Right cardiac atrium (tissue), 5 donors: ENCODE measurements at regions not wholly inside any gene's neighbourhood (a gene's known extent, or its start where the extent isn't known, plus 50 kb on each side); places are given as distances from the start of the nearest gene placed in this dataset.

Experiments used
- ATAC-seq, 2 donors: fragments of 200-7000 bp; cut with Tn5 transposase; one replicate each; pipeline versions ENCODE4 v1.8.0 to v1.9.1; 2020; ENCODE audit warnings: moderate library complexity in 2 of 2, mild to moderate bottlenecking in 1 of 2
- DNase-seq, 3 donors: peaks; one replicate each; pipeline ENCODE4 v3.0.0-alpha.2; 2020
- H3K27ac ChIP-seq: one replicate; pipeline ENCODE4 v1.5.1; 2013; ENCODE audit warnings: mild to moderate bottlenecking, low read length, control low read depth, moderate library complexity
- H3K27me3 ChIP-seq: one replicate; pipeline ENCODE4 v1.6.1; 2013; ENCODE audit not compliant: control insufficient read depth, insufficient read depth
- H3K4me1 ChIP-seq: one replicate; pipeline ENCODE4 v1.6.1; 2013; ENCODE audit warnings: low read length; ENCODE audit not compliant: control insufficient read depth, insufficient read depth
- H3K4me3 ChIP-seq: one replicate; pipeline ENCODE4 v1.5.1; 2013; ENCODE audit warnings: low read length, control low read depth
- H3K9me3 ChIP-seq: one replicate; pipeline ENCODE4 v1.6.1; 2013; ENCODE audit warnings: low read length; ENCODE audit not compliant: control insufficient read depth
- WGBS: extraction: QIAGEN DNeasy Blood & Tissue Kit; methylation state at CpG from one replicate; pipeline ENCODE4 v1.1.7; 2013; 5-methylcytosine and 5-hydroxymethylcytosine counted together
- intact Hi-C, 4 donors: fragments of 100-400 bp; cut with DNase I; formaldehyde crosslinking; loops; one replicate each; pipeline versions ENCODE4 v1.11.0 to v1.14.0; 2022 to 2023
- donor health status: healthy with polysubstance abuse.
- donor health status: DM: no; HTN: yes; CAD: no.
- donor health status: DM: no; HTN: no; CAD: no.
- donor health status: DM: no; HTN: yes; CAD: no; lungs with severe emphysema.
- donor health status: DM: yes; HTN: yes; CAD: no.

DNA sequence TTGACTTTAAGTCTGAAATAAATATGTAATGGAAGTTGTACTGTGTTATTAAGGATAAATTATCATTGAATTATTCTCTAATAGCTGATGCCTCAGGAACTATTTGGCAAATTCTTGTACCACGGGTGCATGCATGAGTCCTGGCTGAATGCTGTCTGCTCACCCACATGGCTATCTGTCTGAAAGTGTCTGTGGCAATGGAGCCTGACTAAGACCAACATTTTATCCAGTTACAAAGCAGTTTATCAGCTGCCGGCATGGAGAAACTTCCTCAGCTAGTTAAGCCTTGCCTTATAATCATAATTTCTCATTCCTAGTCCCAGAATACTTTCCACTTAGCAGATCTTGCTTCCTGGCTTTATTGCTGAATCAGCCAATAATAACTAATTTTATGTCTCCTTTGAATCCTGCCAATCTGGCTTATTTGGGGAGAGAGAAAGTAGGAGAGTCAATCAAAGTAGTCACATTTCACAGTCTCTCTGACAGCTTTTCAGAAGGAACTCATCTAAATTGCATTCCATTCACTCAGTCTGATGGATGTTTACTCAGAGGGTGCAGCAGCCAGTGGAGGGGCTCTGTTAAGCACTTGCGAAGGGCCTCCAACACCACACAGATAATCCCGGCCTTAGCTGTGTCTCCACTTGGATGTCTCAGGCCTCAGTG, 280.6 kb upstream of the CLEC14A start:
- intact Hi-C loops, result no loop called here
- Histone ChIP-seq H3K4me3 (no peak overlapping the region), H3K9me3 (no peaks in the 10 kb centered on the region), H3K27me3 (no peaks in the 10 kb centered on the region), H3K27ac (no peak overlapping the region), H3K4me1 (no peaks in the 10 kb centered on the region)
- DNase-seq (no peak), ATAC-seq (no peak)
- WGBS, result 48% methylated on average over 4 of the region's 4 CpGs

DNA sequence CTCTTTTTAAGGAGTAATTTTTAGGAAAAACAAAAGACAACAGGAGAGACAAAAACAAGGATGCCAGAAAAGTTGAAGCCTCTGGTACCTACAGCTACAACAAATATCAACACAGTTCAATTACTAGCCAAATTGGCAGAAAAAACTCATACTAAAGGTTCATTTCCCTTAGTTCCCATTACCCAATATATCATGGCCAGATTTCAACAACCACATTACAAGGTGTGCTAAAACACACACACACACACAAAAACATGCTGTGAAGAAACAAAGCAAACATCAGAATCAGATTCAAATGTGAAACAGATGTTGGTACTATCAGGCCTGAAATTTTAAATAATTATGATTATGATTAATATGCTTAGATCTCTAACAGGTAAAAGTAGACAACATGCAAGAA, 272.7 kb upstream of the CLEC14A start:
- Histone ChIP-seq H3K27me3 (no peaks in the 10 kb centered on the region), H3K4me1 (no peaks in the 10 kb centered on the region), H3K27ac (no peak overlapping the region), H3K4me3 (no peak overlapping the region), H3K9me3 (no peaks in the 10 kb centered on the region)
- no peak for DNase-seq
- no peak for ATAC-seq
- intact Hi-C loops, result no loop called here

DNA sequence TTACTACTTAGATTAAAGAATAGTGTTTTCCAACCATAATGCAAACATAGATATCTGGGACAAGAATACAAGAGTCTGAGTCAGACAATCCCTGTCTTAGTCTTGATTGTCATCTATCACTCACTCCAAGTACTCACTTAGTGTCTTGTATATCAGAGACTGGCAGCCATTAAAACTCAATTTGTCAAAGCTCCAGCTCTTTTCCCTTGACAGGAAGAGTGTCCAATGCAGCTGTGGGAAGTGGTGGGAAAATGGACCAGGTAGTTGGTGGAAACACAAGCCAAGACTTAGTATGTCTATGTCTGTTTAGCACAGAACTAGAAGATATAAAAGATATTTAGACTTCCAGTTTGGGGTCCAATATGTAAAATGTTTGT, 271.6 kb upstream of the CLEC14A start:
- ATAC-seq, result no peak
- Histone ChIP-seq H3K27me3 (no peaks in the 10 kb centered on the region), H3K4me1 (no peaks in the 10 kb centered on the region), H3K4me3 (no peak overlapping the region), H3K27ac (no peak overlapping the region), H3K9me3 (no peaks in the 10 kb centered on the region)
- intact Hi-C loops, result no loop called here
- DNase-seq, result no peak

DNA sequence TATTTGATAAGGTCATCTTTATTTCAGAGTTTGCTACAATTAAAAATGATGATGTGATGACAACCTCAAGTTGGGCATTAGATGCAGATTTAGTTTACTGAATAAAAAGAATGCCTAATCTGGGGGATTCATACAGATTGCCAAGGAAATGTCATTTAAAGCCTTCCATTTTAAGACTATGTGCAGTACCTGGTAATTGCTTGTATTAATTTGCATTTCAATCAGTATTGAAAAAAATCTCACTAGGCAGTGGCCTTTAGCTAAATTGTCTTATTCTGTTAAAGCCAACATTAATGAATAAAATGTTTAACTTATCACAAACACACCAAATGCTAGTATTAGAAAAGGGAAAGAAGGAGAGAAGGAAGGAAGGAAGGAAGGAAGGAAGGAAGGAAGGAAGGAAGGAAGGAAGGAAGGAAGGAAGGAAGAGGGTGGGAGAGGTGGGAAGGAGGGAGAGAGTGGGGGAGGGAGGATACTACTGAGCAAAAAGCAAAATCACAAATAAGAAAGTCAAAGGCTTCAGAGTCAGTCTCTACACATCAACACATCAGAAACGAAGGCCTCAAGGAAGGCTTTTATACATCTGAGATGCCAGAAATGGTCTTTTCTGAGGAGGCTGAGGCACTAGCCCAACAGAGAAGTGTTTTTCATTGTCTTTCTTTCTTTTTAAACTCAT, 271.1 kb upstream of the CLEC14A start:
- Histone ChIP-seq H3K4me1 (no peaks in the 10 kb centered on the region), H3K9me3 (no peaks in the 10 kb centered on the region), H3K27me3 (no peaks in the 10 kb centered on the region), H3K4me3 (no peak overlapping the region), H3K27ac (no peak overlapping the region)
- DNase-seq, result no peak
- WGBS, result 76% methylated on average over 1 of the region's 1 CpG
- intact Hi-C loops, result no loop called here
- no peak for ATAC-seq

DNA sequence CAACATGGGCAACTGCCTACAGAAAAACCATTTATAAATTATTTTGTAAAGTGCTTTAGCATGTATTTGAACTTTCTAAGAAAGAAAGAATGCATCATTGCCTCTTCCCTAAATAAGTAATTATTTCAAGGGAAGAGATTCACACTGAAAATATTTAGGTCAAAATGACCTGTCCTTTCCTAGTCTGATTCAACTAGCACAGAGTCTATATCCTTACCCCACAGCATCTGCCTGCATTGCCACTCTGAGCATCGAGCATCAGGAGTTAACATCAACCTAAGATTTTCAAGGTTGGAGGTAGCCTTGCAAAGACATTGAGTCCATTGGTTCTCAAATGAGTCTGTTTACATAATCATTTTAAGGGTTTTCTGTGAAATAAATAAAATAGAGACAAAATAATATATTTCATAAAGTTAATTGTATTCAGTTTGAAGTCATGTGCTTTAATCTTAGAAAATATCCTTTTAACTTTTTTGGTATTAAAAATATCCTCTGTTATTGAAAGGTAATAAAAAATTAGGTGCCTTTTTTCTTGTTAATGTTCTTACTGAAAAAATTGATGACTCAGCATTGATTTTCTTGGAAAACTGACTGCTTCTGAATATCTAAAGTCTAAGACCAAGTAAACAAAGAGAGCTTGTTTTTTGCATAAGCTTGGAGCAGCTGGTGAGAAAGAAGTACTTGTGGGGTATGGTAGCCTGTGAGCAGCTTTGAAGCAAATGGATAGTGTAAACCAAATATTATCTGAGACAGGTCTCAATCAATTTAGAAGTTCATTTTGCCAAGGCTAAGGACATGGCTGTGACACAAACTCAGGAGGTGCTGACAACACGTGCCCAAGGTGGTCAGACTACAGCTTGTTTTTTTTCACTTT, 269.0 kb upstream of the CLEC14A start:
- ATAC-seq (no peak), DNase-seq (no peak)
- H3K4me3 ChIP-seq, result no peak overlapping the region
- no peaks in the 10 kb centered on the region for H3K9me3 ChIP-seq
- intact Hi-C loops, result no loop called here
- H3K27ac ChIP-seq, result no peak overlapping the region
- no peaks in the 10 kb centered on the region for H3K4me1 ChIP-seq
- 72% methylated on average over 2 of the region's 2 CpGs for WGBS
- H3K27me3 ChIP-seq, result no peaks in the 10 kb centered on the region

DNA sequence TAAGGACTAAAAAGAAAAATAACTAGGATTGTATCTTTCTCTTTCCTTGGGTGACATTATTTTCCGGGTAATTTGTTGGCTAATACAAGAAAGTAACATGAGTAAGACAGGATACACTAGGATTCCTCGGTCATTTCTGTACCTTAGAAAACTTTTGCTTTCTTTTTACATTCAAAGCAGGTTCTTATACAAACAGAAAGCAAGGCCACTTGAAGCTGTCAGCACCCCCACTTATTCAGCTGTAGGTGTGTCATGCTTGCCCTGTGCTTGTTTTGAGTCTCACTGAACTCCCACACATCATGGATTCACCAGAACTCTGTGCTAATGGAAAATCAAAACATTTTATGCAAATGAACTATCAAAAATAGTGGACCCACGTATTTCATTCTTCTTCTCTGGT, 266.8 kb upstream of the CLEC14A start:
- Histone ChIP-seq H3K27me3 (no peaks in the 10 kb centered on the region), H3K4me1 (no peaks in the 10 kb centered on the region), H3K27ac (no peak overlapping the region), H3K4me3 (no peak overlapping the region), H3K9me3 (no peaks in the 10 kb centered on the region)
- DNase-seq, result no peak
- no peak for ATAC-seq
- WGBS, result 70% methylated on average over 3 of the region's 3 CpGs
- intact Hi-C loops, result no loop called here

DNA sequence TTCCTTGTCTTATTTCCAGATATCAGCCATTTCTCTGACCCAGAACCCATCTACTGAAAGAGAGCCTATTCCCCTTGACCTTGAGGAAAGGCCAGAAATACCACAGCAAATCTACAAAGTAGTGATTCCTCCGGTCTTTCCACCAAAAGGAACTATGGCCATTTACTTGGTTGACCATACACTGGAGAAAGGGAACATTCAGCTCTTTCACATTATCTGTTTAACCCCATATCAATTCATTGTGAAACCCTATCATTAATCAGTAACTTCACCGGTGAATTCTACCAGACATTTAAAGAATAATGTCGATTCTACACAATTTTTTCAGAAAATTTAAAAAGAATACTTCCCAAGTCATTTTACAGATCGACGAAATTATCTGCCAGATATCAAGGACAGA, 265.7 kb upstream of the CLEC14A start:
- H3K4me3 ChIP-seq, result no peak overlapping the region
- no peak overlapping the region for H3K27ac ChIP-seq
- H3K4me1 ChIP-seq, result no peaks in the 10 kb centered on the region
- H3K9me3 ChIP-seq, result no peaks in the 10 kb centered on the region
- ATAC-seq (no peak), DNase-seq (no peak)
- 94% methylated on average over 5 of the region's 5 CpGs for WGBS
- no peaks in the 10 kb centered on the region for H3K27me3 ChIP-seq
- intact Hi-C loops, result no loop called here

DNA sequence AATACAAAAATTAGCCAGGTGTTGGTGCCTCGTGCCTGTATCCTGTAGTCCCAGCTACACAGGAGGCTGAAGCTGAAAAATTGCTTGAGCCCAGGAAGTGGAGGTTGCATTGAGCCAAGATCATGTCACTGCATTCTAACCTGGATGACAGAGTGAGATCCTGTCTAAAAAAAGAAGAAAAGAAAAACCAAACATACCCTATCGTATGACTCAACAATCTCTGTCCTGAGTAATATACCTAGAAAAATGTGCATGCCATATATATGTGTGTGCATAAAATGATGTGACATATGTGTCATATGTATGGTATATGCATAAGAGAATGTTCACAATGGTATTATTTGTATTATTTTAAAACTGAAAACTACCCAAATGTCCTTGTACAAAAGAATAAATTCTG, 261.5 kb upstream of the CLEC14A start:
- no peaks in the 10 kb centered on the region for H3K4me1 ChIP-seq
- intact Hi-C loops, result no loop called here
- no peak overlapping the region for H3K27ac ChIP-seq
- no peaks in the 10 kb centered on the region for H3K9me3 ChIP-seq
- no peak for ATAC-seq
- 83% methylated on average over 2 of the region's 2 CpGs for WGBS
- no peak for DNase-seq
- no peaks in the 10 kb centered on the region for H3K27me3 ChIP-seq
- no peak overlapping the region for H3K4me3 ChIP-seq

DNA sequence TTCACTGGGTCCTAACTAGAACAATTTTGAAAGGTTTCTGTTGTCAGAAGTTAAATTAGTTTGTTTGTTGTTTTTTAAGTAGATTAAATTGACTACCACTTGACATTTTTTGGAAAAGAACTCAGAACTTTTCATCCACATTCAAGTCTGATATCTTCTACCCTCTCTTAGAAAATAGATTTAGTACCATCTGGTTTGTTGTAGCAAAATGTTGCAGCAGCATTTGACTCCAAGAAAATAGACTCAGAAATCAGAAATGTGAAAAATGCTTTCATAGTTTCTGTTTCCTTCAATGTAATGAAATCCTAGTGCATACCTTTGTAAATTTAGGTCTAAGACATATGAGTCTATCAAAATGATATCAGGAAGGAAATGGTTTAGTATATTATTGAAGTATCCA, 256.3 kb upstream of the CLEC14A start:
- H3K27ac ChIP-seq, result no peak overlapping the region
- ATAC-seq, result no peak
- intact Hi-C loops, result no loop called here
- no peak for DNase-seq
- no peaks in the 10 kb centered on the region for H3K4me1 ChIP-seq
- no peak overlapping the region for H3K4me3 ChIP-seq
- H3K27me3 ChIP-seq, result no peaks in the 10 kb centered on the region
- H3K9me3 ChIP-seq, result no peaks in the 10 kb centered on the region

DNA sequence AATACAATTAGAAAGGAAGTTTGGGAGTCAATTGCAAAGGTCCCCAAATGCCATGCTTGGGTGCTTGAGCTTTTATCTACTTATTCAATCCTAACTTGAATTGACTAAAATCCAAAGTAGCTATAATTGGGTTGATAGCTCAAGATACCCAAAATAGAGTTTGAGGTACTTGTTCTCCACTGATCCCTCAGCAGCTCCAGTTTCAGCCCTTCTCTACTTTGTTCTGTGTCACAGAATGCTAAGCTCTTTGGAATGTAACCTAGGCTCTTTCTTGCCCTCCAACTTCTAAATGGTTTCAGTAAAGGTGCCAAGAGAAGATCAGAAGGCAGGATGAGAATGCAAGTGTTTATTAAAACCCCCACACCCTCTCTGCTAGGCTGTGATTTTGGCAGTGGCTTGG, 251.4 kb upstream of the CLEC14A start:
- Histone ChIP-seq H3K4me1 (no peaks in the 10 kb centered on the region), H3K27me3 (no peaks in the 10 kb centered on the region), H3K9me3 (no peaks in the 10 kb centered on the region), H3K27ac (no peak overlapping the region), H3K4me3 (no peak overlapping the region)
- DNase-seq (no peak), ATAC-seq (no peak)
- intact Hi-C loops, result no loop called here

DNA sequence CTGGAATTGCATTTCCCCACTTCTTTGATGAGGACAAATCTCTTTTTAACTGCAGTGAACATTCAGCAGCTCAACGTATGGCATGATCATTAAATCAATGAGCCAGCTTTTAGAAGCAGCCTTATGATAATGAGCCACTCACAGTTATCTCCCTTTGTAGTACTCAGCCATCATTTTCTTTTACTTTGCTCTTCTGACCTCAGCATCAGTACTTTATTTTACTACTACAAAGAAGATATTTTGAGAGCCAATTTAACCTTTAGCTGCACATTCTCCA, 250.0 kb upstream of the CLEC14A start:
- ATAC-seq, result no peak
- Histone ChIP-seq H3K4me3 (no peak overlapping the region), H3K27me3 (no peaks in the 10 kb centered on the region), H3K9me3 (no peaks in the 10 kb centered on the region), H3K27ac (no peak overlapping the region), H3K4me1 (no peaks in the 10 kb centered on the region)
- intact Hi-C loops, result no loop called here
- no peak for DNase-seq
- 20% methylated on average over 1 of the region's 1 CpG for WGBS
